Gastroesophageal sphincter (tissue), 4 donors: ENCODE measurements at regions not wholly inside any gene's neighbourhood (a gene's known extent, or its start where the extent isn't known, plus 50 kb on each side); places are given as distances from the start of the nearest gene placed in this dataset.

Experiments used
- ATAC-seq: fragments of 150-250 bp; one replicate; pipeline ENCODE4 v1.9.1; 2016; ENCODE audit warnings: mild to moderate bottlenecking, moderate library complexity
- H3K27ac ChIP-seq, 4 donors: fragments of 200-600 bp; sonication (generic) in 3 of 4; 1 replicate in 3 of 4; 2 replicates in 1 of 4; pipeline ENCODE4 v1.5.1; 2016 to 2019
- H3K27me3 ChIP-seq: fragments of 200-600 bp; sonication (generic); one replicate; pipeline ENCODE4 v1.5.1; 2019
- H3K36me3 ChIP-seq, 2 donors: fragments of 200-600 bp; sonication (generic); one replicate each; pipeline ENCODE4 v1.5.1; 2019; ENCODE audit warnings: control low read depth in 1 of 2
- H3K4me1 ChIP-seq, 3 donors: fragments of 200-600 bp; sonication (generic); 1 replicate in 2 of 3; 2 replicates in 1 of 3; pipeline ENCODE4 v1.5.1; 2016 to 2019; ENCODE audit warnings: control low read depth in 2 of 3
- H3K4me3 ChIP-seq, 2 donors: fragments of 200-600 bp; sonication (generic); one replicate each; pipeline ENCODE4 v1.5.1; 2019; ENCODE audit warnings: mild to moderate bottlenecking in 1 of 2, moderate library complexity in 1 of 2
- H3K9me3 ChIP-seq, 3 donors: fragments of 200-600 bp; sonication (generic); one replicate each; pipeline ENCODE4 v1.5.1; 2017 to 2019; ENCODE audit warnings: control low read depth in 2 of 3
- EP300 ChIP-seq: sonication (generic); formaldehyde crosslinking; IDR thresholded peaks from one replicate; pipeline ENCODE4 v1.6.1; 2017; ENCODE audit warnings: antibody characterized with exemption, mild to moderate bottlenecking
- POLR2A ChIP-seq, 2 donors: fragments of 450-650 bp; IDR thresholded peaks; one replicate each; pipeline ENCODE4 v1.6.1; 2017; ENCODE audit warnings: antibody characterized with exemption in 2 of 2, mild to moderate bottlenecking in 2 of 2, moderate library complexity in 1 of 2
- POLR2AphosphoS5 ChIP-seq: sonication (generic); formaldehyde crosslinking; IDR thresholded peaks from one replicate; pipeline ENCODE4 v1.6.1; 2017; ENCODE audit warnings: antibody characterized with exemption
- WGBS, 2 donors: methylation state at CpG; one replicate each; pipeline ENCODE4 v1.1.5; 2018; ENCODE audit warnings: low coverage in 1 of 2; 5-methylcytosine and 5-hydroxymethylcytosine counted together
- TF ChIP-seq, protein P1 (sequence below), 4 experiments: fragments of 200-600 bp in 2 of 4; fragments of 450-650 bp in 2 of 4; sonication (generic) in 1 of 4; IDR thresholded peaks; one replicate each; pipeline ENCODE4 v1.5.1; 2017 to 2019; ENCODE audit warnings: antibody characterized with exemption in 4 of 4, mild to moderate bottlenecking in 2 of 4, moderate library complexity in 2 of 4

DNA sequence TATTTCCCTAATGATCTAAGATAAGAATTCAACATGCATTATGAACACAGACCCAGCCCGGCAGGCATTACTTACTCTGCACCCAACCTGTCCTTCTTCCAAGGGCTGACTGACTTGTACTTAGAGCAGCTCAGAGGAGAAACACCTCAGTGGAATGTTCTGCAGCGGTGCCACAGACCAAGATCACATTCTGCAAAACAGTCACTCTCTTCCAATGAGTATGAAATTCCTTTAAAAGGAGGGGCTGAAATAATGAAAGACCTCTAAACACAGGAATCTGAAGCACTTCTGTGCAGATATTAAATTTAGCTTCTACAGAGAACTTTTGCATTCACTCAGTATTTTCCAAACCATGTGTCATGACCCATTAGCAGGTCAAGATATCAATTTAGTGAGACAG lies 172.9 kb downstream of the ZDHHC21 start:
- no peak overlapping the region for H3K4me3 ChIP-seq
- H3K36me3 ChIP-seq: no peaks in the 10 kb centered on the region
- H3K27ac ChIP-seq: no peak overlapping the region
- no peaks in the 10 kb centered on the region for H3K27me3 ChIP-seq
- H3K9me3 ChIP-seq: no peaks in the 10 kb centered on the region
- H3K4me1 ChIP-seq: peaks cover 0 to 3% (median 0%) of the 10 kb centered on the region in 3 donors
- no peak for TF ChIP-seq POLR2AphosphoS5
- TF ChIP-seq POLR2A (IDR thresholded peaks at IDR 0.05): no peak
- no peak for TF ChIP-seq EP300
- TF ChIP-seq, protein P1, sequence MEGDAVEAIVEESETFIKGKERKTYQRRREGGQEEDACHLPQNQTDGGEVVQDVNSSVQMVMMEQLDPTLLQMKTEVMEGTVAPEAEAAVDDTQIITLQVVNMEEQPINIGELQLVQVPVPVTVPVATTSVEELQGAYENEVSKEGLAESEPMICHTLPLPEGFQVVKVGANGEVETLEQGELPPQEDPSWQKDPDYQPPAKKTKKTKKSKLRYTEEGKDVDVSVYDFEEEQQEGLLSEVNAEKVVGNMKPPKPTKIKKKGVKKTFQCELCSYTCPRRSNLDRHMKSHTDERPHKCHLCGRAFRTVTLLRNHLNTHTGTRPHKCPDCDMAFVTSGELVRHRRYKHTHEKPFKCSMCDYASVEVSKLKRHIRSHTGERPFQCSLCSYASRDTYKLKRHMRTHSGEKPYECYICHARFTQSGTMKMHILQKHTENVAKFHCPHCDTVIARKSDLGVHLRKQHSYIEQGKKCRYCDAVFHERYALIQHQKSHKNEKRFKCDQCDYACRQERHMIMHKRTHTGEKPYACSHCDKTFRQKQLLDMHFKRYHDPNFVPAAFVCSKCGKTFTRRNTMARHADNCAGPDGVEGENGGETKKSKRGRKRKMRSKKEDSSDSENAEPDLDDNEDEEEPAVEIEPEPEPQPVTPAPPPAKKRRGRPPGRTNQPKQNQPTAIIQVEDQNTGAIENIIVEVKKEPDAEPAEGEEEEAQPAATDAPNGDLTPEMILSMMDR (IDR thresholded peaks at IDR 0.05): no peak
- no peak for ATAC-seq
- WGBS, 2 donors: 78 to 100% methylated on average over 2 of the region's 2 CpGs

DNA sequence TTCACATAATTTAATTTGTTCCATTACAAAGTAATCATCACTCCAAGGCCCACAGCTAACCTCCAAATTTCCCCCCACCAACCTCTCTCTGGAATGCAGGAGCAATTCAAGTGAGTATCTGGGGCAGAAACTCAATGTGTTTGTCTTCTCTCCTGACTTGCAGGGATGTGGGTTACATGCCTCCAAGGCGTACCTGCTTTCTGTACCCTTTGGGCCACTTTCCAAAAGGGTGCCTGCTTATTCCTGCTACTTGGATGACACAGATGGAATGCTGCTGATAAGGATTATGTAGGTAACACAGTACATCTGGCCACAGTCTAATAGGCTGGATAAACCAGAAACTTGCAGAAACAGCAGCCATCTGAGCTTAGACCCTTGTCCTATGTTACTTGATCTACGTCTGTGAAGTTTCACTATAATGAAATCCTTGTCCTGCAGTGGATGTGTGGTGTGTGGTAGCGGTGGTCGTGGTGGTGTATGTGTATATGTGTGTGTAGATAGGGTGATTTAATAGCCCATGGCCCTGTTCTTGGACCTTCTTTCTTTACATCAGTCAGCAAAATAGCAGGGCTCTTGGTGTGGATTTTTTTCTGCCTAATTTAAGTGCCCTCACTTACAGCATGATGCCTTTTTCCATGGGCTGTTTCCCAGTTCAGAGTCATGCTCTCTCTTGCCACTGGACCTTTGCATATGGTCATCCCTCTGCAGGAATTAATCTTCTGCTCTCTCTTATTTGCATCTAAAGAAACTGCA lies 175.9 kb downstream of the ZDHHC21 start:
- peaks cover 0 to 3% (median 0%) of the 10 kb centered on the region in 3 donors for H3K4me1 ChIP-seq
- TF ChIP-seq EP300 (no peak), POLR2AphosphoS5 (no peak), POLR2A (IDR thresholded peaks at IDR 0.05) (no peak)
- TF ChIP-seq, protein P1 (IDR thresholded peaks at IDR 0.05): no peak
- ATAC-seq: no peak
- no peaks in the 10 kb centered on the region for H3K9me3 ChIP-seq
- H3K27me3 ChIP-seq: no peaks in the 10 kb centered on the region
- no peaks in the 10 kb centered on the region for H3K36me3 ChIP-seq
- no peak overlapping the region for H3K4me3 ChIP-seq
- WGBS, 2 donors: 93 to 94% methylated on average over 3 to 4 of the region's 4 CpGs
- no peak overlapping the region for H3K27ac ChIP-seq

DNA sequence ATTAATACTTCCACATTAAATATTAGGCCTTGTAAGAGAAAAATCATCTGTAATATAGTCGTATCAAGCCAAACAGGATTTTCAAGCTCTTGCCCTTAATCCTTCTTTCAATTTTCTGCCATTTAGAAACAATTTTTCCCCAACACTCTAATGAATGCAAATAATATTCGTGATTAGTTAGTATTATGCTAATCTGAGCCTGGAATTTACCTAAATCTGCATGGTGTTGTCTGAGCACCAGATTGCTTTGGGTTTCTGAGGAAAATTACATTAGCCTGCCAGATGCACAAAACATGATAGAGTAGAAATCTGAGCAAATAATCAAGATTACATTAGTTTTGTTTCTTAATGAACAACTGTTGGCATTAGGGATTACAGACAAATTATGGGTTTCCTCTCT lies 176.6 kb downstream of the ZDHHC21 start:
- TF ChIP-seq, protein P1 (IDR thresholded peaks at IDR 0.05): no peak
- no peak for TF ChIP-seq POLR2AphosphoS5
- no peak for TF ChIP-seq EP300
- TF ChIP-seq POLR2A (IDR thresholded peaks at IDR 0.05): no peak
- Histone ChIP-seq H3K4me3 (no peak overlapping the region), H3K4me1 (peaks cover 0 to 3% (median 0%) of the 10 kb centered on the region in 3 donors), H3K9me3 (no peaks in the 10 kb centered on the region), H3K36me3 (no peaks in the 10 kb centered on the region), H3K27me3 (no peaks in the 10 kb centered on the region), H3K27ac (no peak overlapping the region)
- ATAC-seq: no peak
- 73 to 79% methylated on average over 2 of the region's 2 CpGs for WGBS, 2 donors

DNA sequence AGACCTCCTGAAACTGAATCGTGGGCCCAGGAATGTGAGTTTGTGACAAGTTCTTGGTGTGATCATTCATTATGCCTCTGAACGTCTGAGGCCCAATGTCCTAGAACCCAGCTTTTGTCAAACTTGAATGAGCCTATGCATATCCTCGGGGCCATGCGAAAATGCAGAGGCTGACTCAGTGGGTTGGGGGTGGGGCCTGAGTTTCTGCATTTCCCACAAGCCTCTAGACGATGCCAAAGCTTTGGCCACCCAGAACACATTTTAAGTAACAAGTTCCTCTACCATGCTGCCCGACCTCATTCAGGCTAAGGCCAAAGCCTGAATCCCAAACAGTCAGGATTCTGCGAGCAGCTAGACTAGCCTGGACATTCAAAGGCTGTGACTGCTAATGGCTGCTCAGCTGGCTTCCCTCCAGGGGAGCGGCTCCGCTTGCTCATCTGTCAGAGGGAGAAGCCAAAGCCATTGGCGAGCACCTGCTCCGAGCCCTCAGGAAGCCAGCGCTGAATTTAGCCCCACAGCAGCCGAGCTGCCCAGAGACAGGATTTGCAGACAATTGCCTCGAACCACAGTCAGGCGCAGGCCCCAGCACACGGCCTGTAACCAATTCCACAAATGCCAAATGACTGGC lies 177.5 kb downstream of the ZDHHC21 start:
- TF ChIP-seq EP300 (no peak), POLR2A (IDR thresholded peaks at IDR 0.05) (no peak), POLR2AphosphoS5 (no peak)
- TF ChIP-seq, protein P1 (IDR thresholded peaks at IDR 0.05): no peak
- no peak for ATAC-seq
- 64 to 80% methylated on average over 2 to 9 of the region's 16 CpGs for WGBS, 2 donors
- H3K27ac ChIP-seq: no peak overlapping the region
- H3K27me3 ChIP-seq: no peaks in the 10 kb centered on the region
- peaks cover 0 to 3% (median 0%) of the 10 kb centered on the region in 3 donors for H3K4me1 ChIP-seq
- no peak overlapping the region for H3K4me3 ChIP-seq
- H3K9me3 ChIP-seq: no peaks in the 10 kb centered on the region
- no peaks in the 10 kb centered on the region for H3K36me3 ChIP-seq

DNA sequence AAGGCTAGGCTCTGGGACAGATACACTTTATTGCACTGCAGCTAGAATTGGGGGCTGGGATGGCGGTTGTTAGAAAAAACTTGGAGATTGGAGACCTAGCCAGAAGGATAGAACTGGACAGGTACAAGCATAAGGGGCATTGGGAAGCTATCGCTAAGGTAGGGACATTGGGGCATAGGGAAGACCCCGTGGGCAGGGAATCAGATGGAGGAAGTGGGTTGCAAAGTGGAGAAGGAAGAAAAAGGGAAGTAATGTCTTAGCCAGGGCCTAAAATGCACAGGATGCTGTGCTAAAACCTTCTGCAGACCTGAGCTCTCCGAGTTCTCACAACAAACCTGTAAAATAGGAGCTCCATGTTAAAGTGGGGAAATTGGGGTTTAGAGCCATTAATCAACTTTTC lies 178.2 kb downstream of the ZDHHC21 start:
- TF ChIP-seq POLR2AphosphoS5 (no peak), POLR2A (IDR thresholded peaks at IDR 0.05) (no peak), EP300 (no peak)
- TF ChIP-seq, protein P1 (IDR thresholded peaks at IDR 0.05): no peak
- WGBS, 2 donors: 70 to 93% methylated on average over 3 to 4 of the region's 4 CpGs
- Histone ChIP-seq H3K4me1 (peaks cover 0 to 3% (median 0%) of the 10 kb centered on the region in 3 donors), H3K36me3 (no peaks in the 10 kb centered on the region), H3K9me3 (no peaks in the 10 kb centered on the region), H3K27ac (no peak overlapping the region), H3K4me3 (no peak overlapping the region), H3K27me3 (no peaks in the 10 kb centered on the region)
- no peak for ATAC-seq
